Liver (tissue), 8 donors: ENCODE measurements at regions not wholly inside any gene's neighbourhood (a gene's known extent, or its start where the extent isn't known, plus 50 kb on each side); places are given as distances from the start of the nearest gene placed in this dataset.

ENCODE experiments used
- DNase-seq: peaks from one replicate; pipeline ENCODE4 v3.0.0-alpha.2; 2017; ENCODE audit warnings: low spot score
- H3K27ac ChIP-seq, 2 donors: one replicate each; pipeline ENCODE4 v1.7.0; 2013; ENCODE audit warnings: inconsistent platforms in 2 of 2, low read length in 2 of 2, control low read depth in 1 of 2, low read depth in 1 of 2, mild to moderate bottlenecking in 1 of 2
- H3K27me3 ChIP-seq, 4 donors: one replicate each; pipeline versions ENCODE4 v1.6.1 to v1.7.0; 2013; ENCODE audit warnings: low read length in 3 of 4, inconsistent platforms in 1 of 4, mild to moderate bottlenecking in 1 of 4, moderate library complexity in 1 of 4; ENCODE audit not compliant: control insufficient read depth in 4 of 4, insufficient read depth in 4 of 4
- H3K36me3 ChIP-seq, 4 donors: one replicate each; pipeline versions ENCODE4 v1.6.1 to v1.7.0; 2013; ENCODE audit warnings: low read length in 3 of 4, mild to moderate bottlenecking in 3 of 4, low read depth in 1 of 4, moderate library complexity in 1 of 4; ENCODE audit not compliant: control insufficient read depth in 4 of 4, insufficient read depth in 3 of 4
- H3K4me1 ChIP-seq, 4 donors: one replicate each; pipeline versions ENCODE4 v1.6.1 to v1.7.0; 2013; ENCODE audit warnings: low read length in 3 of 4, mild to moderate bottlenecking in 3 of 4, moderate library complexity in 1 of 4; ENCODE audit not compliant: control insufficient read depth in 4 of 4, insufficient read depth in 4 of 4
- H3K4me3 ChIP-seq, 3 donors: one replicate each; pipeline versions ENCODE4 v1.6.1 to v1.7.0; 2013; ENCODE audit warnings: low read length in 3 of 3, control low read depth in 1 of 3, low read depth in 1 of 3, mild to moderate bottlenecking in 1 of 3
- H3K9ac ChIP-seq, 2 donors: one replicate each; pipeline ENCODE4 v1.7.0; 2013; ENCODE audit warnings: low read length in 2 of 2, mild to moderate bottlenecking in 2 of 2, moderate library complexity in 2 of 2, control low read depth in 1 of 2, low read depth in 1 of 2
- H3K9me3 ChIP-seq, 4 donors: one replicate each; pipeline versions ENCODE4 v1.6.1 to v1.7.0; 2013; ENCODE audit warnings: low read length in 3 of 4; ENCODE audit not compliant: control insufficient read depth in 4 of 4
- EGR1 ChIP-seq, 2 donors: IDR thresholded peaks; 2 replicates each; pipeline ENCODE4 v1.6.1; 2016 to 2018; ENCODE audit warnings: antibody characterized with exemption in 2 of 2, low read depth in 2 of 2
- FOXA1 ChIP-seq: IDR thresholded peaks from 2 replicates; pipeline ENCODE4 v1.6.1; 2016; ENCODE audit warnings: antibody characterized with exemption
- FOXA2 ChIP-seq: IDR thresholded peaks from 2 replicates; pipeline ENCODE4 v1.6.1; 2016; ENCODE audit warnings: antibody characterized with exemption
- GABPA ChIP-seq, 2 donors: IDR thresholded peaks in 1 of 2; conservative IDR thresholded peaks in 1 of 2; 2 replicates each; pipeline ENCODE4 v1.6.1; 2016; ENCODE audit warnings: antibody characterized with exemption in 2 of 2, mild to moderate bottlenecking in 1 of 2, moderate library complexity in 1 of 2
- HNF4A ChIP-seq, 2 donors: conservative IDR thresholded peaks; 2 replicates each; pipeline ENCODE4 v1.6.1; 2016; ENCODE audit warnings: antibody characterized with exemption in 2 of 2, mild to moderate bottlenecking in 2 of 2
- HNF4G ChIP-seq: IDR thresholded peaks from 2 replicates; pipeline ENCODE4 v1.6.1; 2016; ENCODE audit warnings: antibody characterized with exemption
- JUND ChIP-seq, 2 donors: IDR thresholded peaks; 2 replicates each; pipeline ENCODE4 v1.6.1; 2016; ENCODE audit warnings: antibody characterized with exemption in 2 of 2
- MAX ChIP-seq: IDR thresholded peaks from 2 replicates; pipeline ENCODE4 v1.6.1; 2016; ENCODE audit warnings: antibody characterized with exemption
- NR2F2 ChIP-seq: IDR thresholded peaks from 2 replicates; pipeline ENCODE4 v1.6.1; 2016; ENCODE audit warnings: antibody characterized with exemption
- RAD21 ChIP-seq, 2 donors: IDR thresholded peaks; 2 replicates each; pipeline ENCODE4 v1.6.1; 2016; ENCODE audit warnings: antibody characterized with exemption in 2 of 2, mild to moderate bottlenecking in 2 of 2
- RXRA ChIP-seq, 2 donors: IDR thresholded peaks; 2 replicates each; pipeline ENCODE4 v1.6.1; 2017 to 2018; ENCODE audit warnings: antibody characterized with exemption in 2 of 2, mild to moderate bottlenecking in 1 of 2
- SP1 ChIP-seq: IDR thresholded peaks from 2 replicates; pipeline ENCODE4 v1.6.1; 2018; ENCODE audit warnings: antibody characterized with exemption, mild to moderate bottlenecking
- TAF1 ChIP-seq: conservative IDR thresholded peaks from 2 replicates; pipeline ENCODE4 v1.6.1; 2016; ENCODE audit warnings: antibody characterized with exemption, mild to moderate bottlenecking
- YY1 ChIP-seq: IDR thresholded peaks from 2 replicates; pipeline ENCODE4 v1.6.1; 2016; ENCODE audit warnings: antibody characterized with exemption, mild to moderate bottlenecking
- ZBTB33 ChIP-seq: IDR thresholded peaks from 2 replicates; pipeline ENCODE4 v1.6.1; 2016; ENCODE audit warnings: antibody characterized with exemption
- WGBS: extraction: QIAGEN DNeasy Blood & Tissue Kit; methylation state at CpG from one replicate; pipeline ENCODE4 v1.1.7; 2013; 5-methylcytosine and 5-hydroxymethylcytosine counted together
- TF ChIP-seq, protein P1 (sequence below): IDR thresholded peaks from 2 replicates; pipeline ENCODE4 v1.6.1; 2016; ENCODE audit warnings: antibody characterized with exemption, mild to moderate bottlenecking
- TF ChIP-seq, protein P2 (sequence below): IDR thresholded peaks from 2 replicates; pipeline ENCODE4 v1.6.1; 2016; ENCODE audit warnings: antibody characterized with exemption
- TF ChIP-seq, protein P3 (sequence below): fragments of 150-350 bp; IDR thresholded peaks from 2 replicates; pipeline ENCODE4 v1.5.1; 2017; ENCODE audit warnings: improper control_type of control experiment, low read depth, low read length; ENCODE audit not compliant: missing input control
- donor health status: healthy.
- donor health status: healthy.
- donor health status: healthy.
- donor health status: healthy.
- donor health status: healthy.

- H3K9ac ChIP-seq: no peak overlapping the region
- WGBS: 68% methylated on average over 9 of the region's 9 CpGs
- H3K4me3 ChIP-seq: no peak overlapping the region
Observed at GRCh38 chr2:23135481-23136100, 249.4 kb upstream of the KLHL29 start.

More at GRCh38 chr2:23135481-23136100, 249.4 kb upstream of the KLHL29 start:
- no peaks in the 10 kb centered on the region for H3K27me3 ChIP-seq
- DNase-seq: no peak
- H3K4me1 ChIP-seq: peaks cover 2 to 19% (median 10%) of the 10 kb centered on the region in 4 donors
- H3K9me3 ChIP-seq: no peaks in the 10 kb centered on the region
- no peaks in the 10 kb centered on the region for H3K36me3 ChIP-seq
- TF ChIP-seq RXRA (IDR thresholded peaks at IDR 0.05) (no peak), JUND (IDR thresholded peaks at IDR 0.05) (no peak), FOXA2 (no peak), TAF1 (no peak), HNF4G (no peak), GABPA (IDR thresholded peaks at IDR 0.05 in 1 of 2, conservative IDR thresholded peaks at IDR 0.05 in 1 of 2) (no peak), EGR1 (IDR thresholded peaks at IDR 0.05; ENCODE audit: low read depth in 2 of 2) (no peak), ZBTB33 (no peak), RAD21 (IDR thresholded peaks at IDR 0.05) (no peak), MAX (no peak), HNF4A (conservative IDR thresholded peaks at IDR 0.05) (no peak), SP1 (no peak), FOXA1 (no peak), YY1 (no peak), NR2F2 (no peak)
- TF ChIP-seq, protein P1, sequence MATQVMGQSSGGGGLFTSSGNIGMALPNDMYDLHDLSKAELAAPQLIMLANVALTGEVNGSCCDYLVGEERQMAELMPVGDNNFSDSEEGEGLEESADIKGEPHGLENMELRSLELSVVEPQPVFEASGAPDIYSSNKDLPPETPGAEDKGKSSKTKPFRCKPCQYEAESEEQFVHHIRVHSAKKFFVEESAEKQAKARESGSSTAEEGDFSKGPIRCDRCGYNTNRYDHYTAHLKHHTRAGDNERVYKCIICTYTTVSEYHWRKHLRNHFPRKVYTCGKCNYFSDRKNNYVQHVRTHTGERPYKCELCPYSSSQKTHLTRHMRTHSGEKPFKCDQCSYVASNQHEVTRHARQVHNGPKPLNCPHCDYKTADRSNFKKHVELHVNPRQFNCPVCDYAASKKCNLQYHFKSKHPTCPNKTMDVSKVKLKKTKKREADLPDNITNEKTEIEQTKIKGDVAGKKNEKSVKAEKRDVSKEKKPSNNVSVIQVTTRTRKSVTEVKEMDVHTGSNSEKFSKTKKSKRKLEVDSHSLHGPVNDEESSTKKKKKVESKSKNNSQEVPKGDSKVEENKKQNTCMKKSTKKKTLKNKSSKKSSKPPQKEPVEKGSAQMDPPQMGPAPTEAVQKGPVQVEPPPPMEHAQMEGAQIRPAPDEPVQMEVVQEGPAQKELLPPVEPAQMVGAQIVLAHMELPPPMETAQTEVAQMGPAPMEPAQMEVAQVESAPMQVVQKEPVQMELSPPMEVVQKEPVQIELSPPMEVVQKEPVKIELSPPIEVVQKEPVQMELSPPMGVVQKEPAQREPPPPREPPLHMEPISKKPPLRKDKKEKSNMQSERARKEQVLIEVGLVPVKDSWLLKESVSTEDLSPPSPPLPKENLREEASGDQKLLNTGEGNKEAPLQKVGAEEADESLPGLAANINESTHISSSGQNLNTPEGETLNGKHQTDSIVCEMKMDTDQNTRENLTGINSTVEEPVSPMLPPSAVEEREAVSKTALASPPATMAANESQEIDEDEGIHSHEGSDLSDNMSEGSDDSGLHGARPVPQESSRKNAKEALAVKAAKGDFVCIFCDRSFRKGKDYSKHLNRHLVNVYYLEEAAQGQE: no peak
- TF ChIP-seq, protein P2, sequence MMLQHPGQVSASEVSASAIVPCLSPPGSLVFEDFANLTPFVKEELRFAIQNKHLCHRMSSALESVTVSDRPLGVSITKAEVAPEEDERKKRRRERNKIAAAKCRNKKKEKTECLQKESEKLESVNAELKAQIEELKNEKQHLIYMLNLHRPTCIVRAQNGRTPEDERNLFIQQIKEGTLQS: no peak
- TF ChIP-seq, protein P3, sequence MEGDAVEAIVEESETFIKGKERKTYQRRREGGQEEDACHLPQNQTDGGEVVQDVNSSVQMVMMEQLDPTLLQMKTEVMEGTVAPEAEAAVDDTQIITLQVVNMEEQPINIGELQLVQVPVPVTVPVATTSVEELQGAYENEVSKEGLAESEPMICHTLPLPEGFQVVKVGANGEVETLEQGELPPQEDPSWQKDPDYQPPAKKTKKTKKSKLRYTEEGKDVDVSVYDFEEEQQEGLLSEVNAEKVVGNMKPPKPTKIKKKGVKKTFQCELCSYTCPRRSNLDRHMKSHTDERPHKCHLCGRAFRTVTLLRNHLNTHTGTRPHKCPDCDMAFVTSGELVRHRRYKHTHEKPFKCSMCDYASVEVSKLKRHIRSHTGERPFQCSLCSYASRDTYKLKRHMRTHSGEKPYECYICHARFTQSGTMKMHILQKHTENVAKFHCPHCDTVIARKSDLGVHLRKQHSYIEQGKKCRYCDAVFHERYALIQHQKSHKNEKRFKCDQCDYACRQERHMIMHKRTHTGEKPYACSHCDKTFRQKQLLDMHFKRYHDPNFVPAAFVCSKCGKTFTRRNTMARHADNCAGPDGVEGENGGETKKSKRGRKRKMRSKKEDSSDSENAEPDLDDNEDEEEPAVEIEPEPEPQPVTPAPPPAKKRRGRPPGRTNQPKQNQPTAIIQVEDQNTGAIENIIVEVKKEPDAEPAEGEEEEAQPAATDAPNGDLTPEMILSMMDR: no peak
- no peak overlapping the region for H3K27ac ChIP-seq
